ENCODE measurements at regions not wholly inside any gene's neighbourhood (a gene's known extent, or its start where the extent isn't known, plus 50 kb on each side); places are given as distances from the start of the nearest gene placed in this dataset.

- Histone ChIP-seq H3K4me1 (ENCODE audit: control insufficient read depth, insufficient read depth, low read length) (peaks cover 42% of the 10 kb centered on the region), H3K27ac (ENCODE audit: low read length) (peak overlapping the region; percentile 78), H3K36me3 (ENCODE audit: control insufficient read depth, insufficient read depth, low read length) (no peaks in the 10 kb centered on the region), H3K27me3 (ENCODE audit: control insufficient read depth, insufficient read depth, low read length) (no peaks in the 10 kb centered on the region), H3K9me3 (ENCODE audit: control insufficient read depth, low read depth, low read length) (no peaks in the 10 kb centered on the region), H3K4me3 (ENCODE audit: low read length) (no peak overlapping the region)
- no CpG with 5 or more reads among the region's 1 CpG for WGBS (ENCODE audit: insufficient coverage, low lambda C conversion rate)
- DNase-seq: peak in 1 of 2 donors; percentile 36
Observed at GRCh38 chr2:203813684-203814083, 53.9 kb upstream of the CTLA4 start.

GRCh38 chr2:203814661-203815540, 52.7 kb upstream of the CTLA4 start:
- no peaks in the 10 kb centered on the region for H3K27me3 ChIP-seq (ENCODE audit: control insufficient read depth, insufficient read depth, low read length)
- peak; percentile 51 to 67 for DNase-seq
- H3K36me3 ChIP-seq (ENCODE audit: control insufficient read depth, insufficient read depth, low read length): no peaks in the 10 kb centered on the region
- 80% methylated on average over 1 of the region's 10 CpGs for WGBS (ENCODE audit: insufficient coverage, low lambda C conversion rate)
- no peak overlapping the region for H3K4me3 ChIP-seq (ENCODE audit: low read length)
- H3K9me3 ChIP-seq (ENCODE audit: control insufficient read depth, low read depth, low read length): no peaks in the 10 kb centered on the region
- peaks cover 49% of the 10 kb centered on the region for H3K4me1 ChIP-seq (ENCODE audit: control insufficient read depth, insufficient read depth, low read length)
- peak overlapping the region; percentile 78 for H3K27ac ChIP-seq (ENCODE audit: low read length)

GRCh38 chr2:203815541-203815898, 52.1 kb upstream of the CTLA4 start:
- no peak overlapping the region for H3K4me3 ChIP-seq (ENCODE audit: low read length)
- H3K27ac ChIP-seq (ENCODE audit: low read length): no peak overlapping the region
- H3K9me3 ChIP-seq (ENCODE audit: control insufficient read depth, low read depth, low read length): no peaks in the 10 kb centered on the region
- H3K27me3 ChIP-seq (ENCODE audit: control insufficient read depth, insufficient read depth, low read length): no peaks in the 10 kb centered on the region
- H3K36me3 ChIP-seq (ENCODE audit: control insufficient read depth, insufficient read depth, low read length): no peaks in the 10 kb centered on the region
- WGBS (ENCODE audit: insufficient coverage, low lambda C conversion rate): 0% methylated on average over 2 of the region's 2 CpGs
- no peak for DNase-seq
- H3K4me1 ChIP-seq (ENCODE audit: control insufficient read depth, insufficient read depth, low read length): peaks cover 55% of the 10 kb centered on the region

- Histone ChIP-seq H3K27ac (ENCODE audit: low read length) (no peak overlapping the region), H3K4me1 (ENCODE audit: control insufficient read depth, insufficient read depth, low read length) (peaks cover 41% of the 10 kb centered on the region), H3K27me3 (ENCODE audit: control insufficient read depth, insufficient read depth, low read length) (no peaks in the 10 kb centered on the region), H3K36me3 (ENCODE audit: control insufficient read depth, insufficient read depth, low read length) (no peaks in the 10 kb centered on the region), H3K4me3 (ENCODE audit: low read length) (no peak overlapping the region), H3K9me3 (ENCODE audit: control insufficient read depth, low read depth, low read length) (no peaks in the 10 kb centered on the region)
- WGBS (ENCODE audit: insufficient coverage, low lambda C conversion rate): no CpG with 5 or more reads among the region's 5 CpGs
- no peak for DNase-seq
Observed at GRCh38 chr2:203817147-203817546, 50.4 kb upstream of the CTLA4 start.

Data from large intestine (tissue), 3 donors.